A549 (cell line): ENCODE measurements at regions not wholly inside any gene's neighbourhood (a gene's known extent, or its start where the extent isn't known, plus 50 kb on each side); places are given as distances from the start of the nearest gene placed in this dataset.

ENCODE experiments used
- ATAC-seq, 2 experiments: fragments of 200-7000 bp in 1 of 2; fragments of >200 bp in 1 of 2; cut with Nextera tagmentation in 1 of 2; cut with Tn5 transposase in 1 of 2; 3 replicates each; pipeline versions ENCODE4 v1.8.0 to v1.9.1; 2018 to 2020; ENCODE audit warnings: mild to moderate bottlenecking in 1 of 2, moderate library complexity in 1 of 2
- CTCF ChIA-PET: fragments of 300-600 bp; sonication (Branson Sonifier 250); formaldehyde crosslinking; extraction: SDS; loops from one replicate; lab custom pipeline; 2021; ENCODE audit warnings: antibody characterized with exemption, inconsistent platforms; lab: Yijun Ruan, JAX
- POLR2A ChIA-PET: fragments of 350-600 bp; formaldehyde crosslinking; extraction: SDS; loops from one replicate; lab custom pipeline; 2021; ENCODE audit warnings: antibody characterized with exemption, inconsistent platforms; lab: Yijun Ruan, JAX
- DNase-seq, 2 experiments: peaks; one replicate each; pipeline versions ENCODE4 v3.0.0 to v3.0.0-alpha.2; 2011 to 2016; ENCODE audit warnings: low read depth in 1 of 2, low spot score in 1 of 2
- FAIRE-seq: peaks from 2 replicates; lab custom pipeline; 2011; peaks lifted over from hg19 to GRCh38; lab: Jason Lieb, UNC
- H3K27ac ChIP-seq, 2 experiments: fragments of >200 bp; sonication (Bioruptor Twin); formaldehyde crosslinking; 3 replicates each; pipeline ENCODE4 v1.5.1; 2016 to 2017
- H3K4me1 ChIP-seq: fragments of >200 bp; sonication (Bioruptor Twin); formaldehyde crosslinking; 3 replicates; pipeline ENCODE4 v1.6.1; 2016
- H3K4me2 ChIP-seq: fragments of >200 bp; sonication (Bioruptor Twin); formaldehyde crosslinking; 3 replicates; pipeline ENCODE4 v1.6.1; 2016
- H3K4me3 ChIP-seq: fragments of >200 bp; sonication (Bioruptor Twin); formaldehyde crosslinking; 3 replicates; pipeline ENCODE4 v1.5.1; 2016
- H3K9me3 ChIP-seq: fragments of >200 bp; sonication (Bioruptor Twin); formaldehyde crosslinking; 3 replicates; pipeline ENCODE4 v1.6.1; 2016
- BHLHE40 ChIP-seq: IDR thresholded peaks from 2 replicates; pipeline ENCODE4 v1.6.1; 2012; ENCODE audit warnings: low read depth, low read length, inconsistent platforms
- CTCF ChIP-seq: fragments of >200 bp; sonication (Bioruptor Twin); formaldehyde crosslinking; IDR thresholded peaks from 3 replicates; pipeline ENCODE4 v1.5.1; 2016
- EHF ChIP-seq: fragments of 250-450 bp; sonication (Bioruptor Pico); IDR thresholded peaks from 2 replicates; pipeline ENCODE4 v1.5.0; 2020; ENCODE audit warnings: mild to moderate bottlenecking
- FOXS1 ChIP-seq: fragments of 250-450 bp; sonication (Bioruptor Pico); IDR thresholded peaks from 2 replicates; pipeline ENCODE4 v1.5.0; 2020; ENCODE audit warnings: mild to moderate bottlenecking, moderate library complexity
- HDAC2 ChIP-seq: fragments of 200-600 bp; sonication (generic); IDR thresholded peaks from 2 replicates; pipeline ENCODE4 v1.6.1; 2016
- HES2 ChIP-seq: fragments of >200 bp; sonication (Bioruptor Twin); formaldehyde crosslinking; IDR thresholded peaks from 2 replicates; pipeline ENCODE4 v1.6.1; 2016
- HOXA7 ChIP-seq: fragments of 250-450 bp; sonication (Bioruptor Pico); IDR thresholded peaks from 2 replicates; pipeline ENCODE4 v1.5.0; 2020; ENCODE audit warnings: mild to moderate bottlenecking, moderate library complexity
- HOXB5 ChIP-seq: fragments of 250-450 bp; sonication (Bioruptor Pico); IDR thresholded peaks from 2 replicates; pipeline ENCODE4 v1.5.0; 2020; ENCODE audit warnings: mild to moderate bottlenecking, moderate library complexity
- JUNB ChIP-seq: fragments of >200 bp; sonication (Bioruptor Twin); formaldehyde crosslinking; IDR thresholded peaks from 2 replicates; pipeline ENCODE4 v1.6.1; 2016
- KDM1A ChIP-seq: fragments of 200-600 bp; sonication (generic); IDR thresholded peaks from 2 replicates; pipeline ENCODE4 v1.6.1; 2016; ENCODE audit warnings: low read depth, mild to moderate bottlenecking
- NFE2L2 ChIP-seq: fragments of 150-350 bp; conservative IDR thresholded peaks from 2 replicates; pipeline ENCODE4 v1.6.1; 2014; ENCODE audit warnings: low read length
- POLR2A ChIP-seq: IDR thresholded peaks from 2 replicates; pipeline ENCODE4 v1.6.1; 2012; ENCODE audit warnings: mild to moderate bottlenecking, low read length
- POLR2AphosphoS2 ChIP-seq: conservative IDR thresholded peaks from 2 replicates; pipeline ENCODE4 v1.6.1; 2012; ENCODE audit warnings: low read length, improper control_type of control experiment, inconsistent platforms
- RAD21 ChIP-seq, 2 experiments: fragments of >200 bp in 1 of 2; sonication (Bioruptor Twin) in 1 of 2; formaldehyde crosslinking in 1 of 2; IDR thresholded peaks in 1 of 2; conservative IDR thresholded peaks in 1 of 2; 2 replicates in 1 of 2; 3 replicates in 1 of 2; pipeline ENCODE4 v1.6.1; 2012 to 2018; ENCODE audit warnings: inconsistent platforms in 1 of 2
- RARB ChIP-seq: fragments of 250-450 bp; sonication (Bioruptor Pico); IDR thresholded peaks from 2 replicates; pipeline ENCODE4 v1.8.0; 2021; ENCODE audit warnings: mild to moderate bottlenecking, moderate library complexity
- REST ChIP-seq: fragments of 200-600 bp; sonication (generic); IDR thresholded peaks from 2 replicates; pipeline ENCODE4 v1.6.1; 2016; ENCODE audit warnings: antibody characterized with exemption, mild to moderate bottlenecking, moderate library complexity
- TFCP2L1 ChIP-seq: fragments of 250-450 bp; sonication (Bioruptor Pico); IDR thresholded peaks from 2 replicates; pipeline ENCODE4 v1.5.0; 2021; ENCODE audit warnings: mild to moderate bottlenecking
- TP53 ChIP-seq: fragments of 250-450 bp; sonication (Bioruptor Pico); IDR thresholded peaks from 2 replicates; pipeline ENCODE4 v1.5.0; 2021; ENCODE audit warnings: mild to moderate bottlenecking, moderate library complexity
- WGBS: methylation state at CpG from one replicate; pipeline ENCODE4 v1.1.6; 2017; ENCODE audit errors: missing lambda C conversion rate; 5-methylcytosine and 5-hydroxymethylcytosine counted together
- TF ChIP-seq, protein P1 (sequence below): fragments of 450-650 bp; IDR thresholded peaks from 2 replicates; pipeline ENCODE4 v1.6.1; 2014; ENCODE audit warnings: antibody characterized with exemption
- TF ChIP-seq, protein P2 (sequence below): fragments of 250-450 bp; sonication (Bioruptor Pico); IDR thresholded peaks from 2 replicates; pipeline ENCODE4 v1.5.0; 2020; ENCODE audit warnings: low read depth, mild to moderate bottlenecking, moderate library complexity

DNA sequence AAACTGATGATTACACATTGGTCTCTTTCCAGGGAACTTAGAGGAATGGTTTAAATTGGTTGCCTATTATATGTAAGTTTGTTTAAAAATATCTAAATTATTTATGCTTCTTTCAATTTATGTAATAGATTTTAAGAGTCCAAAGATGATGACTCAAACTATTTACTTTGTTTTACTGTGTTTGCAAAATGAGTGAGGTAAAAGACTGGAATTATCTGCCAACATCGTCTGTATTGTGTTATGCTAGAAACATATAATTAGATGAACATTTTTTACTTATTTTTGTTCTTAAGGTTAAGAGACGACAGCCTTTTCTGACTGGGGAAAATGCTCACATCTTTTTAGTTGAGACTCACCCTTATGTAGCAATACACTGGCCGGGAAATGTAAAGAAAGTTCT is 51.1 kb upstream of the SYTL5 start (continued):
- TF ChIP-seq NFE2L2 (no peak), KDM1A (no peak), EHF (CRISPR knock-in tag) (no peak), FOXS1 (CRISPR knock-in tag) (no peak), POLR2AphosphoS2 (no peak)

GRCh38 chrX:37956223-37956622 is 50.1 kb upstream of the SYTL5 start:
- DNase-seq = no peak
- no peak for FAIRE-seq
- ChIA-PET POLR2A (no interaction called here), CTCF (no interaction called here)
- TF ChIP-seq HOXB5 (CRISPR knock-in tag) = no peak
- TF ChIP-seq JUNB = no peak
- no peak for TF ChIP-seq HOXA7 (CRISPR knock-in tag)
- no peak for TF ChIP-seq RARB (CRISPR knock-in tag)
- TF ChIP-seq, protein P1, sequence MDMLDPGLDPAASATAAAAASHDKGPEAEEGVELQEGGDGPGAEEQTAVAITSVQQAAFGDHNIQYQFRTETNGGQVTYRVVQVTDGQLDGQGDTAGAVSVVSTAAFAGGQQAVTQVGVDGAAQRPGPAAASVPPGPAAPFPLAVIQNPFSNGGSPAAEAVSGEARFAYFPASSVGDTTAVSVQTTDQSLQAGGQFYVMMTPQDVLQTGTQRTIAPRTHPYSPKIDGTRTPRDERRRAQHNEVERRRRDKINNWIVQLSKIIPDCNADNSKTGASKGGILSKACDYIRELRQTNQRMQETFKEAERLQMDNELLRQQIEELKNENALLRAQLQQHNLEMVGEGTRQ = no peak
- TF ChIP-seq, protein P2, sequence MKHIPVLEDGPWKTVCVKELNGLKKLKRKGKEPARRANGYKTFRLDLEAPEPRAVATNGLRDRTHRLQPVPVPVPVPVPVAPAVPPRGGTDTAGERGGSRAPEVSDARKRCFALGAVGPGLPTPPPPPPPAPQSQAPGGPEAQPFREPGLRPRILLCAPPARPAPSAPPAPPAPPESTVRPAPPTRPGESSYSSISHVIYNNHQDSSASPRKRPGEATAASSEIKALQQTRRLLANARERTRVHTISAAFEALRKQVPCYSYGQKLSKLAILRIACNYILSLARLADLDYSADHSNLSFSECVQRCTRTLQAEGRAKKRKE = no peak
- TF ChIP-seq TFCP2L1 (CRISPR knock-in tag) = no peak
- no peak for TF ChIP-seq HES2
- TF ChIP-seq CTCF = no peak
- no peak for TF ChIP-seq TP53 (CRISPR knock-in tag)
- TF ChIP-seq BHLHE40 = no peak
- no peak for TF ChIP-seq RAD21 (conservative IDR thresholded peaks at IDR 0.05 in 1 of 2, IDR thresholded peaks at IDR 0.05 in 1 of 2)
- no peak for TF ChIP-seq REST
- no peak for TF ChIP-seq POLR2A
- no peak for TF ChIP-seq HDAC2
- Histone ChIP-seq H3K27ac (no peak overlapping the region), H3K4me2 (no peak overlapping the region), H3K4me3 (no peak overlapping the region), H3K4me1 (no peaks in the 10 kb centered on the region), H3K9me3 (no peaks in the 10 kb centered on the region)
- 63% methylated on average over 3 of the region's 3 CpGs for WGBS
- no peak for ATAC-seq
